Keratinocyte (primary cell): ENCODE measurements at regions not wholly inside any gene's neighbourhood (a gene's known extent, or its start where the extent isn't known, plus 50 kb on each side); places are given as distances from the start of the nearest gene placed in this dataset.

Source experiments
- DNase-seq: peaks from one replicate; pipeline ENCODE4 v3.0.0-alpha.2; 2011; ENCODE audit warnings: low read depth, missing footprints, low spot score
- FAIRE-seq: peaks from 2 replicates; lab custom pipeline; 2011; peaks lifted over from hg19 to GRCh38; lab: Jason Lieb, UNC
- H2AFZ ChIP-seq: 2 replicates; pipeline ENCODE4 v1.6.0; 2012; ENCODE audit warnings: low read length, control low read depth, inconsistent platforms; ENCODE audit not compliant: control insufficient read depth
- H3K27ac ChIP-seq: 2 replicates; pipeline ENCODE4 v1.5.1; 2011; ENCODE audit warnings: low read length; ENCODE audit not compliant: control insufficient read depth, insufficient read depth
- H3K27me3 ChIP-seq: 3 replicates; pipeline ENCODE4 v1.6.0; 2011; ENCODE audit warnings: low read length; ENCODE audit not compliant: control insufficient read depth, insufficient read depth; ENCODE audit errors: extremely low read depth
- H3K36me3 ChIP-seq, 2 experiments: 2 replicates in 1 of 2; 3 replicates in 1 of 2; pipeline ENCODE4 v1.5.1; 2011; ENCODE audit warnings: low read length in 2 of 2, mild to moderate bottlenecking in 1 of 2; ENCODE audit not compliant: control insufficient read depth in 2 of 2, insufficient read depth in 2 of 2; ENCODE audit errors: extremely low read depth in 1 of 2
- H3K4me1 ChIP-seq: 3 replicates; pipeline ENCODE4 v1.5.1; 2011; ENCODE audit warnings: low read length; ENCODE audit not compliant: control insufficient read depth, insufficient read depth; ENCODE audit errors: extremely low read depth
- H3K4me2 ChIP-seq: 3 replicates; pipeline ENCODE4 v1.6.0; 2011; ENCODE audit warnings: low read depth, low read length; ENCODE audit not compliant: control insufficient read depth, insufficient read depth; ENCODE audit errors: extremely low read depth
- H3K4me3 ChIP-seq, 3 experiments: fragments of 200-600 bp in 1 of 3; sonication (generic) in 1 of 3; 2 replicates in 2 of 3; 3 replicates in 1 of 3; pipeline ENCODE4 v1.5.1; 2011 to 2016; ENCODE audit warnings: low read length in 3 of 3, mild to moderate bottlenecking in 3 of 3, control low read depth in 2 of 3, inconsistent platforms in 1 of 3, low read depth in 1 of 3, mixed read lengths in 1 of 3, mixed run types in 1 of 3, moderate library complexity in 1 of 3; ENCODE audit not compliant: control insufficient read depth in 2 of 3, insufficient read depth in 2 of 3; ENCODE audit errors: extremely low read depth in 1 of 3
- H3K79me2 ChIP-seq: 2 replicates; pipeline ENCODE4 v1.6.0; 2012; ENCODE audit warnings: low read length; ENCODE audit not compliant: control insufficient read depth, insufficient read depth
- H3K9ac ChIP-seq: 3 replicates; pipeline ENCODE4 v1.6.0; 2011; ENCODE audit warnings: low read length; ENCODE audit not compliant: control insufficient read depth, insufficient read depth; ENCODE audit errors: extremely low read depth
- H3K9me1 ChIP-seq: 3 replicates; pipeline ENCODE4 v1.6.0; 2011; ENCODE audit warnings: low read length; ENCODE audit not compliant: control insufficient read depth, insufficient read depth; ENCODE audit errors: extremely low read depth
- H3K9me3 ChIP-seq: 2 replicates; pipeline ENCODE4 v1.5.1; 2012; ENCODE audit warnings: low read depth, low read length; ENCODE audit not compliant: control insufficient read depth
- H4K20me1 ChIP-seq: 3 replicates; pipeline ENCODE4 v1.6.0; 2011; ENCODE audit warnings: low read length; ENCODE audit not compliant: control insufficient read depth, insufficient read depth; ENCODE audit errors: extremely low read depth
- CTCF ChIP-seq, 3 experiments: IDR thresholded peaks in 1 of 3; conservative IDR thresholded peaks in 1 of 3; optimal IDR thresholded peaks in 1 of 3; 2 replicates in 2 of 3; 3 replicates in 1 of 3; pipeline versions ENCODE3 to v1.5.1; 2011; ENCODE audit warnings: low read length in 3 of 3, mild to moderate bottlenecking in 3 of 3, moderate library complexity in 2 of 3, control low read depth in 1 of 3, inconsistent platforms in 1 of 3; ENCODE audit not compliant: insufficient read depth in 2 of 3; ENCODE audit errors: extremely low read depth in 1 of 3
- EZH2 ChIP-seq: IDR thresholded peaks from one replicate; pipeline ENCODE4 v1.6.1; 2012; ENCODE audit warnings: inconsistent platforms, mild to moderate bottlenecking, low read length, moderate library complexity
- dilution Hi-C: fragments of 300-500 bp; cut with MboI; formaldehyde crosslinking; loops from one replicate; pipeline ENCODE4 v1.7.0; 2020; ENCODE audit warnings: low sequenced_read_pairs; ENCODE audit not compliant: extremely low pct_ligation_motif_present

GRCh38 chr2:8623958-8624591, 57.8 kb upstream of the ID2 start:
- no peak for DNase-seq

GRCh38 chr2:8624855-8625398, 56.9 kb upstream of the ID2 start:
- no peaks in the 10 kb centered on the region for H3K27me3 ChIP-seq
- H3K27ac ChIP-seq = no peak overlapping the region
- no peak for TF ChIP-seq EZH2
- TF ChIP-seq CTCF (optimal IDR thresholded peaks at IDR 0.05 in 1 of 3, IDR thresholded peaks at IDR 0.05 in 1 of 3, conservative IDR thresholded peaks at IDR 0.05 in 1 of 3; ENCODE audit: extremely low read depth in 1 of 3, insufficient read depth in 2 of 3, low read length in 3 of 3) = no peak
- DNase-seq = no peak
- dilution Hi-C loops = no loop called here
- no peaks in the 10 kb centered on the region for H3K79me2 ChIP-seq
- H4K20me1 ChIP-seq = no peaks in the 10 kb centered on the region
- no peak overlapping the region for H3K4me3 ChIP-seq
- FAIRE-seq = no peak
- H3K9me3 ChIP-seq = no peaks in the 10 kb centered on the region
- no peaks in the 10 kb centered on the region for H3K36me3 ChIP-seq
- H2AFZ ChIP-seq = no peak overlapping the region
- no peak overlapping the region for H3K4me2 ChIP-seq
- H3K9ac ChIP-seq = no peak overlapping the region
- H3K4me1 ChIP-seq = no peaks in the 10 kb centered on the region
- no peaks in the 10 kb centered on the region for H3K9me1 ChIP-seq

More at GRCh38 chr2:8623958-8624591, 57.8 kb upstream of the ID2 start:
- H3K79me2 ChIP-seq = no peaks in the 10 kb centered on the region
- H3K4me1 ChIP-seq = no peaks in the 10 kb centered on the region
- H3K9ac ChIP-seq = no peak overlapping the region
- dilution Hi-C loops = no loop called here
- H3K27me3 ChIP-seq = no peaks in the 10 kb centered on the region
- FAIRE-seq = no peak
- TF ChIP-seq EZH2 (no peak), CTCF (optimal IDR thresholded peaks at IDR 0.05 in 1 of 3, IDR thresholded peaks at IDR 0.05 in 1 of 3, conservative IDR thresholded peaks at IDR 0.05 in 1 of 3; ENCODE audit: extremely low read depth in 1 of 3, insufficient read depth in 2 of 3, low read length in 3 of 3) (no peak)
- no peak overlapping the region for H3K4me3 ChIP-seq
- no peak overlapping the region for H2AFZ ChIP-seq
- H3K27ac ChIP-seq = no peak overlapping the region
- no peaks in the 10 kb centered on the region for H3K36me3 ChIP-seq
- H3K9me1 ChIP-seq = no peaks in the 10 kb centered on the region
- H3K9me3 ChIP-seq = no peaks in the 10 kb centered on the region
- no peak overlapping the region for H3K4me2 ChIP-seq
- H4K20me1 ChIP-seq = no peaks in the 10 kb centered on the region
